ENCODE measurements at regions not wholly inside any gene's neighbourhood (a gene's known extent, or its start where the extent isn't known, plus 50 kb on each side); places are given as distances from the start of the nearest gene placed in this dataset.
"Not testable (repeated sequence)": the region's sequence is repeated elsewhere in the genome, so short reads cannot be mapped to it uniquely, and the experiment has no call there.

- Mint-ChIP-seq H3K4me3 (peak overlapping the region; percentile 86), H3K27me3 (no peaks in the 10 kb centered on the region), H3K27ac (peak overlapping the region; percentile 99), H3K4me1 (peaks cover 56% of the 10 kb centered on the region), H3K9me3 (peaks cover 10% of the 10 kb centered on the region), H3K36me3 (ENCODE audit: low read depth) (peaks cover 22% of the 10 kb centered on the region)
- DNase-seq = peak; percentile 85
- intact Hi-C loops (cut with micrococcal nuclease) = loop anchor here (5.0 kb wide), 3 partner anchors 140 to 465 kb away; partner anchors contain the start of gene AKR1E2
Observed at GRCh38 chr10:5292196-5292735, 72.5 kb upstream of the UCN3 start.

DNA sequence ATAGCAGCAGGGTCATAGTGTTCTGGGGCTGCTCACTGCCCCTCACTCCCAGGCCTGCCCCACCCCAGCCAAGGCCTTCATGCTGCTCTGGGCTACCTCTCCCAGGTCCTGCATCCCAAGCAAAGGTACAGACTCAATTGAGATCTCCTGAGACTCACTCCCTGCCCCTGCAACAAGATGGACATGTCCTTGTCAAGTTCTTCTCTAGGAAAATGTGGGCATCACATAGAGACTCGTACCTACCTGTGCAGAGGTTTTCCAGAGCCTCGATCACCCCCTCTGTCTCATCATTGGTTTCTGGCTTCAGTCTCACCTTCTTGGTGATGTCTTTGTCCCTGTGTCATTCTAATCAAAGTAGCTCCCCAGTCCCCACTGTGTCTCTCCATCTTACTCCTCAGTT lies 71.8 kb upstream of the UCN3 start:
- H3K27me3 Mint-ChIP-seq = not testable (repeated sequence)

DNA sequence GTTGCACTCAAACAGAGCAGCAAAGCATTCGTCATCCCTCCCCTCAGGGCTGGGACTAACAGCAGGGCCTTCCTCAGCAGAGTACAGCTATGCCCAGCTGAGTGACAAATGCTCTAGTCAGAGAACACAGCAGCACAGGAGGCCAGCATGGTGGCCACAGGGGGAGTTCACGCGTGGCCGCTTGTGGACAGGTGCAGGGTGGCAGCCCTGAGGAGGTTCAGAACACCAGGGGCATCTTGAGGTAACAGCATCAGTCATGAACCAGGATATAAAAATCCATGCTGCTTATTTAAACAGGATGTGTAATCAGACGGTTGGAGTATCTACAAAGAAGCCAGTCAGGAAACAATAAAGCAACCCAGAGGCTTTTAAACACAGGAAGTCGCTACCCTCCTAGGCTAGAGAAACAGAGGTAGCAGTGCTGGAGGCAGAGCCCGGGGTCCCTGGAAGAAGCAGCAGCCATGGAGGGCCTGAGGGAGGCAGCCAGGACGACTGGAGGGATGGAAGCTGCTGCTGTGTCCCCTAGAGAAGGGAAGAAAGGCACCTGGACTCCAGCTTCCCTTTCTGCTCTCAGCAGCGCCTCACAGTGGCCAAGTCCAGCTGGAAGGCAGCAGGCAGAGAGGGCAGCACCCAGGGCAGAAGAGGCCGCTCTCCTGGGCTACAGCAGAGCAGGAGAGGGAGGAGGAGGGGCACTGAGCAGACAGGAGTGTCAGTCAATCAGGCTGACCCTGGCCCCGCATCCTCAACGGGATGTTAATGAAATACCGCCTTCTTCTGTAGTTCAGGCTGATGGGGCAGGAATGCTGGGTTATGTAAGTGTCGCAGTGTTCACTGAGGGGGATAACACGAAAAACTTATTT lies 70.8 kb upstream of the UCN3 start:
- Mint-ChIP-seq H3K36me3 (ENCODE audit: low read depth) (peaks cover 28% of the 10 kb centered on the region), H3K27ac (peak overlapping the region; percentile 99), H3K9me3 (peaks cover 10% of the 10 kb centered on the region), H3K27me3 (no peaks in the 10 kb centered on the region), H3K4me1 (peaks cover 66% of the 10 kb centered on the region), H3K4me3 (peak overlapping the region; percentile 86)
- intact Hi-C loops (cut with micrococcal nuclease) = loop anchor here (5.0 kb wide), 3 partner anchors 138 to 467 kb away; partner anchors contain the start of gene AKR1E2
- DNase-seq = peak; percentile 93

More for the DNA sequence above, 71.8 kb upstream of the UCN3 start:
- peaks cover 27% of the 10 kb centered on the region for H3K36me3 Mint-ChIP-seq (ENCODE audit: low read depth)
- peaks cover 63% of the 10 kb centered on the region for H3K4me1 Mint-ChIP-seq
- H3K27ac Mint-ChIP-seq = peak overlapping the region; percentile 99
- H3K4me3 Mint-ChIP-seq = peak overlapping the region; percentile 86
- intact Hi-C loops (cut with micrococcal nuclease) = loop anchor here (5.0 kb wide), 3 partner anchors 139 to 466 kb away; partner anchors contain the start of gene AKR1E2
- peak; percentile 70 for DNase-seq
- not testable (repeated sequence) for H3K9me3 Mint-ChIP-seq

GRCh38 chr10:5297466-5297865 lies 67.3 kb upstream of the UCN3 start:
- Mint-ChIP-seq H3K36me3 (ENCODE audit: low read depth) (peaks cover 51% of the 10 kb centered on the region), H3K9me3 (peaks cover 13% of the 10 kb centered on the region), H3K27ac (peak overlapping the region; percentile 98), H3K4me3 (peak overlapping the region; percentile 72), H3K4me1 (peaks cover 57% of the 10 kb centered on the region), H3K27me3 (no peaks in the 10 kb centered on the region)
- DNase-seq = peak; percentile 86
- intact Hi-C loops (cut with micrococcal nuclease) = loop anchor here (1.0 kb wide), 1 partner anchor 20 kb away; no protein-coding TSS in a partner anchor

DNA sequence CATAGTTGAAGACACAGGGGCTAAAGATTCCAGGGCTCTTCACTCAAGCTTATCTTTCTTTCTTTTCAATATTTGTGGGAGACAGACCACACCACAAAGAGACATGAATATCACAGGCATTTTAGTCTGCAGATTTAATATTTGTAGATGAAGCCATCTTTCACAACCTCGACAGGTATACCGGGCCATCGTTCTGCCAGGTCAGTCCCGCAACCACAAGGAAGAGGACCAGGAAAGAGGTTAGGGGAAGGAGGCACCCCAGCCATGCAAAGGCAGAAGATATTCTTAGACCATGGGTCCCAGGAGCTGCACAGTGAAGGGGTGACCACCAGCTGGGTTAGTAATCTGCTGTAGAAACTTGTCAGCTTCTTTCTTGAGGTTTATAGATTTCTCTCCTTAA lies 66.8 kb upstream of the UCN3 start:
- H3K27me3 Mint-ChIP-seq = no peaks in the 10 kb centered on the region
- peak overlapping the region; percentile 98 for H3K27ac Mint-ChIP-seq
- peaks cover 13% of the 10 kb centered on the region for H3K9me3 Mint-ChIP-seq
- intact Hi-C loops (cut with micrococcal nuclease) = loop anchor here (1.0 kb wide), 1 partner anchor 19 kb away; no protein-coding TSS in a partner anchor
- peaks cover 54% of the 10 kb centered on the region for H3K36me3 Mint-ChIP-seq (ENCODE audit: low read depth)
- peak overlapping the region; percentile 72 for H3K4me3 Mint-ChIP-seq
- H3K4me1 Mint-ChIP-seq = peaks cover 54% of the 10 kb centered on the region
- no peak for DNase-seq

GRCh38 chr10:5299950-5300349 lies 64.8 kb upstream of the UCN3 start:
- intact Hi-C loops (cut with micrococcal nuclease) = no loop called here
- H3K27me3 Mint-ChIP-seq = no peaks in the 10 kb centered on the region
- no peak overlapping the region for H3K4me3 Mint-ChIP-seq
- peaks cover 24% of the 10 kb centered on the region for H3K9me3 Mint-ChIP-seq
- peaks cover 68% of the 10 kb centered on the region for H3K36me3 Mint-ChIP-seq (ENCODE audit: low read depth)
- DNase-seq = no peak
- no peak overlapping the region for H3K27ac Mint-ChIP-seq
- peaks cover 41% of the 10 kb centered on the region for H3K4me1 Mint-ChIP-seq

DNA sequence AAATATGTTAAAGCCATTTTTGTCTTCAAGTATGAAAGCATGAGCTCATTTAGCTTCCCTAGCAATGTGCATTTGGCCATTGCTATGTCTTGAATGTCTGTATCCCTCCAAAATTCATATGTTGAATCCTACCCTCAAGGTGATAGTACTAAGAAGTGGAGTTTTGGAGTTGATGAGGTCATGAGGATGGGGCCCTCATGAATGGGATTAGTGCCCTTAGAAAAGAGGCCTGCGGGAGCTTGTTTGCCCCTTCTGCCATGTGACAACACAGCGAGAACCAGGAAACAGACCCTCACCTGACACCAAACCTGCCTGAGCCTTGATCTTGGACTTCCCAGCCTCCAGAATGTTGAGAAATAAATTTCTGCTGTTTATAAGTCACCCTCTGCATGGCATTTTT lies 61.3 kb upstream of the UCN3 start:
- no peaks in the 10 kb centered on the region for H3K27me3 Mint-ChIP-seq
- intact Hi-C loops (cut with micrococcal nuclease) = no loop called here
- H3K4me1 Mint-ChIP-seq = peaks cover 9% of the 10 kb centered on the region
- H3K9me3 Mint-ChIP-seq = peaks cover 40% of the 10 kb centered on the region
- H3K36me3 Mint-ChIP-seq (ENCODE audit: low read depth) = peaks cover 61% of the 10 kb centered on the region
- no peak overlapping the region for H3K27ac Mint-ChIP-seq
- no peak for DNase-seq
- H3K4me3 Mint-ChIP-seq = no peak overlapping the region

- Mint-ChIP-seq H3K27ac (no peak overlapping the region), H3K4me3 (no peak overlapping the region), H3K36me3 (ENCODE audit: low read depth) (peaks cover 58% of the 10 kb centered on the region), H3K27me3 (peaks cover 3% of the 10 kb centered on the region), H3K4me1 (peaks cover 3% of the 10 kb centered on the region), H3K9me3 (peaks cover 44% of the 10 kb centered on the region)
- intact Hi-C loops (cut with micrococcal nuclease) = no loop called here
- DNase-seq = no peak
Observed at GRCh38 chr10:5305374-5305773, 59.4 kb upstream of the UCN3 start.

DNA sequence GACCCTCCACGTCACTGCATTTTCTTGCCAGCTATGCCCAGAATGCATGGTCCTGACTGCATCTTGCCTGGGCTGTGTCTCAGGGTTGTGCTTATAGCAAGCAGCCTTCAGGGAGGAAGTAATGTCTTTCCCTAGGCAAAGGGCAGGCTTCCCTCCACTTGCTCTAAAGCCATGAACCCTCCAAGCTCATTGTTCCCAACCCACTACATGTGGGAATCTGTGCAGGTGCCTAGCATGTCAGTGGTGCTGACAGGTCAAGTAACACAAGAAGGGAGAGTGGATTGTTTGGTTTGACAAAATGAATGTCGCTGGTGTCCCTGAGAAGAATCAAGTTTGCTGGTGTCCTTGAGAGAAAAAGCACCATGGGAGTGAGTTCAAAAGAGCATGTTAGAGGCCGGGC lies 53.9 kb upstream of the UCN3 start:
- peaks cover 16% of the 10 kb centered on the region for H3K4me1 Mint-ChIP-seq
- peaks cover 3% of the 10 kb centered on the region for H3K27me3 Mint-ChIP-seq
- H3K9me3 Mint-ChIP-seq = peaks cover 27% of the 10 kb centered on the region
- peaks cover 24% of the 10 kb centered on the region for H3K36me3 Mint-ChIP-seq (ENCODE audit: low read depth)
- intact Hi-C loops (cut with micrococcal nuclease) = no loop called here
- no peak overlapping the region for H3K4me3 Mint-ChIP-seq
- no peak for DNase-seq
- no peak overlapping the region for H3K27ac Mint-ChIP-seq

DNA sequence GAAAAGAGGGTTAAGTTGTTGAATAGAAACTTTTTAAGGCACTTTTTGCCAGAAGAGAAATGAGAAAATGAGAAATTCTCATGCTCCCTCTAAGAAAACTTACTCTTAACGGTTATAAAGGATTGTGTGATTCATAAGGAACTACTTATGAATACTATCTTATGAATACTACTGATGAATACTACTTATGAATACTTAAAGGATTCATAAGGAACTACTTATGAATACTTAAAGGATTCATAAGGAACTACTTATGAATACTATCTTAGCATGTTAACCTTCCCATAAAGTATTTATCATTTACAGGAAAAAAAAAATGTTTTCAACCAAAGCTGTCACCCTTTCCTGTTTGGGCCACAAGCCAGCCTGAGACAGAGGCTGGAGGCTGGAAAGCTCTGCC lies 53.1 kb upstream of the UCN3 start:
- Mint-ChIP-seq H3K27ac (no peak overlapping the region), H3K9me3 (peaks cover 21% of the 10 kb centered on the region), H3K4me3 (no peak overlapping the region), H3K27me3 (peaks cover 3% of the 10 kb centered on the region), H3K4me1 (peaks cover 23% of the 10 kb centered on the region), H3K36me3 (ENCODE audit: low read depth) (peaks cover 21% of the 10 kb centered on the region)
- no peak for DNase-seq
- intact Hi-C loops (cut with micrococcal nuclease) = no loop called here

DNA sequence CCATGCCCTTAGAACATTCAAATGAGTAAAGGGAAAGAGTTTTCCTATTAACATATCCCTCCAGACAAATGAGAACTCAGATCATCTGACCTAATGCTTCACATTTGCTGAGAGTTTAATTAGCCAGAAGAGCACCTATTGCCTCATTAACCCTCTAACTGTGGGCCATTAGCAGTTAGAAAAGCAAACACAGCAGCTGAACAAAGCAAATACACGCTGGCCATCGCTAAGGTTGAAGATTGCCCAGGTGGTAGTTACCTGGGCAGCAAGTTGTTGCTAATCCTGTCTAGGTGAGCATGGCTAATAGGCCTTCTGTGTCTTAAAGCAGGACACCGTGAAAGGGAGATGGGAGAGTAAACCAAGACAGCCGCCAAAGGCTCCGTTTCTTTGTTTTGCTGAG lies 49.9 kb upstream of the UCN3 start:
- Mint-ChIP-seq H3K4me3 (no peak overlapping the region), H3K9me3 (peaks cover 10% of the 10 kb centered on the region), H3K4me1 (peaks cover 41% of the 10 kb centered on the region), H3K27ac (no peak overlapping the region), H3K36me3 (ENCODE audit: low read depth) (peaks cover 11% of the 10 kb centered on the region), H3K27me3 (no peaks in the 10 kb centered on the region)
- no peak for DNase-seq
- intact Hi-C loops (cut with micrococcal nuclease) = no loop called here
